ENCODE measurements at regions not wholly inside any gene's neighbourhood (a gene's known extent, or its start where the extent isn't known, plus 50 kb on each side); places are given as distances from the start of the nearest gene placed in this dataset.

DNA sequence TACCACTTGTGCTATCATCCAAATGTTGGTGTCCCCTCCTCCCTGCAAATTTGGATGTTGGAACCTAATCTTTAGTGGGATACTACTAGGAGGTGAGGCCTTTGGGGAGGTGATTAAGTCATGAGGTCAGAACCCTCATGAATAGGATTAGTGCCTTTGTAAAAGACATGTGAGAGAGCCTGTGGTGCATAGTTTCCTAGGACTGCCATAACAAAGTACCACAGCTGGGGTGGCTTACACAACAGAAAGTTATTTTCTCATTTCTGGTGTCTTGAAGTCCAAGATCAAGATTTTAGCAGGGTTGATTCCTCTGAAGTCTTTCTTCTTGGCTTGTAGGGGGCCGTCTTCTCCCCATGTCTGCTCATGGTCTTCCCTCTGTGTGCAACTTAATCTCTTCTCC lies 562.6 kb upstream of the ARGLU1 start:
- DNase-seq: no peak

DNA sequence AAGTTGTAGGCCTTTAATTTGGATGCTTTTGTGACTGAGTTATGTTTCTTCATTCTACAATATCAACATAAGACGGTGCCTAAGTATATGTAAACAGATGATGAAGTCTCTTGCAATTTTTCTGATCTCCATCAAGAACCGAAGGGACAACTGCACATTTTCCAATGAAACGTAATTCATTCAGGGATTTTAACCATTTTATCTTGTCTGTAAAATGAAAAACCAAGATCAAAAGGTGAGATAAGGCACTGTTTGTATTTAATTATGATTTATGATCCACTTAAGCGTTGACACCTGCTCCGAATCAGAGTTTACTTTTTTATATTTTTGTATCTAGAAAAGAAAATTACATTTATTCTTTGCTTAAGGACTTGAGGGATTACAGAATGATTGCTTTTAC lies 556.8 kb upstream of the ARGLU1 start:
- no peak for DNase-seq

DNA sequence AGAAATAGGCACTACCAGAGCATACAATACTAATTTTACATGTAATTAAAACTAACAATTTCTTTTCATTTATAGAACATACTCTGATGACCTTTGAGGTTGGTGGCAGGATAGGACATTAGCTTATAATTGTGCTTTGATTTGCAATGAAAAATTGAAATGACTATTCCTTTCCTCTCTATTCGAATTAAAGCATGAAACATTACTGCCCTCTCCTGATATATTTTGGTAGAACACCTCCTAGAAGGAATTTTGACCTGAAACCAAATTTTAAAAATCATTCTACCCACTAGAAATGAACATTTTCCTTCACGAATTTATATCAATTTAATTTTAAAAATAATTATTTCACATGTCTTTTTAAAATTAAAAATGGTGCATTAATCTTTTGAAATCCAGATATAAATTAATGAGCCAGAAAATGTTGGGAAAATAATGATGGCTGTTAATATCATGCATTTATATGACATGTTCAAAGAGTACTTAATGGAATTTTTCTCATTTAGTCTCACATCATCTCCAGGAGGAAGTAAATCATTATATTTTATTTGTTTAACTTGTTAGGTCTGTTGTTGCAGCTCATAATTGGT lies 556.3 kb upstream of the ARGLU1 start:
- DNase-seq: peak; percentile 3

DNA sequence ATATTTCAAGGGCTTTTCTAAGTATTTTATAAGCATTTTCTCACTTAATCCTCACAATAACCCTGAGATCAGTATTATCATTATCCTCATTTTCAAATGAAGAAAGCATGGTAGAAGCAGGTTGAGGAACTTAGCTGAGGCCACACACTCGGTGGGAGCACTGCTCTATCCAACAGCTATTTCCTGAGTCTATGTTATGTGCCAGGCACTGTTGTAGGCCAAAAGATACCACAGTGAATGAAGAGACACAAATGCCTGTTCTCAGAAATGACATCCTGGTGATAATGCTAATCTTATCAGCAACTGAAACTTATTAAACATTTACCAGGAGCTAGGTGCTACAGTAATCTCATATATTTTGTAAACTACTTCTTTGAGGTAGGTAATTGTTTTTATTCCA lies 553.9 kb upstream of the ARGLU1 start:
- DNase-seq: no peak

DNA sequence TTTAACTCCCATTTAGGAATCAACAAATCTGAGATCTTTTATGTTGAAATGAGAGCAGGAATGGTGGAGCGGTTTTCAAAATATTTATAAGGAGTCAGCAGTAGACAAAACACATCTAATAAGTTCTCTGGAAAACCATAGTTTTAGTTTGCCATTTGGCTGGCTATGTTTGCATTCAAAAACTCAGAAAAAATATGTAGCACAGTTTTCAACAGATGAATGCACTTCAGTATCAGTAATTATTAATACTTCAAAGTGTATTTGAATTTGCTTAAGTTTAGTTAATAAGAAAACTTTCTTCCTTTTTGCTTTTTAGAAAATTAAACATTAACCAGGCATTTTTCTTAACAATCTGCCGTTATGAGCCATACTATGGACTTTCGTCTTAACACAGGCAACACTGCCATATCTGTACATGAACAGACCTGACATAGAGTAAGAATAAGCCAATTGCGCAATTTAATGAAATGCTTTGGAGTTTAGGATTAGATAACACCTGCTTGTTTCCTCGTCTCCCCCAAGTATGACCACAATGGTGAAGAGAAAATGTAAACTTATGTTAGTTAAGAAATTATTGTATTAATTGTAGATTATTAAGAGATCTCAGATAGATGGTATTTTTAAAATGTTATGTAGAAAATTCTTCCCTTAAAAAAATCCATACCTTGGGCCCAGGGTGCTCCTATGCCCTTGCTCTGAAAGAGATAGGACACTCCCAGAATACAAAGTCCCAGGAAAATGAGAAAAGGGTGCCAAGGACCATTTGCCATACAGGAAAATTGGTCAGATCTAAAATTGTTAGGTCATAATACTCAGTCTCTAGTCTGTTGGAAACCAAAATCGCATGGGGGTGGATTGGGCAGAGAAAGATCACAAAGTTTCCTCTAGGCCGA lies 552.3 kb upstream of the ARGLU1 start:
- no peak for DNase-seq

DNA sequence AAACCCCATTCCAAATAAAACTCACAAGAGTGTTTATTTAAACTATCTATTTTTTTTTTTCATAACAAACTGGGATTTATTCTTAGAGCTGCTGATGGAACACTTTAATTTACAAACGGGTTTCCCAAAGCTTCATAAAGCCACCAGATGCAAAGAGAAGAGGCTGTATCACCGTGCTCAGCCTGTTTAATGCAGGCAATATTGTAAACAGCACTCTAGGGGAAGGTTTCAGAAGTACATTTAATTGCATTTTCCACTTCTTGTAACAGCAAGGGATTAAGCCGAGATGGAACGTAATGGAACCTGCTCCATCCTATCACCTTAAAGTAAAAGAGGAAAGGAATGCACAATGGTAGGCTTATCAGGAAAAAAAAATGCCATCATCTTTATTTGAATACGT lies 550.6 kb upstream of the ARGLU1 start:
- DNase-seq: peak; percentile 5

DNA sequence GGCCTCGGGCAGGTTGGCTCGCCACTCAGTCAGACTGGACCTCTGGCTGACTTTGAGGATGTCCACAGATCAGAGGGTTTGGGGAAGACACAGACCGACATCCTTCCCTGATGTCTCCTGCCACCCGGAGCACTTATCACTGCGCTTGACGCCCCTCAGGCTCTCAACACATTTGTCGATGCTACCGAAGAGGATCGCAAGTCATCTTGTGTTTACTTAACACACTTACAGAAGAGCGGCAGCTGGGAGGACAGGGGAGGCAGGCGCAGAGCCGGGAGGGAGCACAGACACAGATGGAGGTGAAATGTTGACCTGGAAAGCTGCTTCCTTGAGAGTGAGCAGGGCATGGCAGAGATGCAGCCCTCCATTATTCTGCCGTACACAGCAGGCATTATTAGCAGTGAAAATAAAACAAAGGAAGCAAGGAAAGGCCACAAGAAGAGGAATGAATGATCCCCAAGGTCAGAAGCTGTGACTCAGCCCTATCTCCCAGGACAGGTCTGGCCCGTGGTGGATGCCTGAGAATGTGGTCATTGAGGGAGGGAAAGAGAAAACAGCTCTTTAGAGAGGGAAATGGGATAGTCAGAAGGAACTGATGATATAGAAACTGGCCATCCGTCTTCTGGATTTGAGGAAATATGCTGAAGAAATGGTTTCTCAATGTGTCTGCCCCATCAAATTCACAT lies 549.5 kb upstream of the ARGLU1 start:
- no peak for DNase-seq

DNA sequence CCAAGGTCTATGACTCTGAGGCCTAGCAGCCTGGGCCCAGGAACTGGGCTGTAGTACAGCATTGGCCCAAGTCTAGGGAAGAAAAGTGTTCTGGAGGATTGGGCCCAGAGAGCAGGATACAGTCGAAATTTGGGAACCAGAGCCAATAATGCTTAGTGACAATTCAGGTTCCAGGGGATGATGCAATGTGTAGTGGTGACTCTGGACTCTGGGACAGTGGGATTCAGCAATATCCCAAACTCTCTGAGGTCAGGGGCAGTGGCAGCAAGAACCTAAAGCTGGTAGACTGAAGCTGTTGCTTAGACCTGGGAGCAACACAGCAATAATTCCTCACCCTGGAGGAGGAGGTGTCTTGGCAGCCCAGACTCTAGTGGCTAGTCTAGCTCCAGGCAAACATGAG lies 545.5 kb upstream of the ARGLU1 start:
- no peak for DNase-seq

DNA sequence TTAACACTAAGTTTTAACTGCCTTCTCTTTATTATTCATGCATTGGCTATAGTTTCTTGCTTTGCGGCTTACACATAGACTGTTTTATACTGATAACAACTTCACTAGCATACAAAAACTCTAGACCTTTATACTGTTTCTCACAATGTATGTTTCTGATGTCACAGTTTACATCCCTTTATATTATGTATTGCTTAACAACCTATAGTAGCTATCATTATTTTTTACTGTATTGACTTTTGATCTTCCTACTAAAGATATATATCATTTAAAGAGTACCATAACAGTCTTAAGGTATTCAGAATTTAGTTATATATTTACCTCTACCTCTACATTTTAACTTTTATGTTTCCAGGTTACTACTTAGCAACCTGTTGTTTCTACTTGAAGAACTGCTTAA lies 543.3 kb upstream of the ARGLU1 start:
- no peak for DNase-seq

DNA sequence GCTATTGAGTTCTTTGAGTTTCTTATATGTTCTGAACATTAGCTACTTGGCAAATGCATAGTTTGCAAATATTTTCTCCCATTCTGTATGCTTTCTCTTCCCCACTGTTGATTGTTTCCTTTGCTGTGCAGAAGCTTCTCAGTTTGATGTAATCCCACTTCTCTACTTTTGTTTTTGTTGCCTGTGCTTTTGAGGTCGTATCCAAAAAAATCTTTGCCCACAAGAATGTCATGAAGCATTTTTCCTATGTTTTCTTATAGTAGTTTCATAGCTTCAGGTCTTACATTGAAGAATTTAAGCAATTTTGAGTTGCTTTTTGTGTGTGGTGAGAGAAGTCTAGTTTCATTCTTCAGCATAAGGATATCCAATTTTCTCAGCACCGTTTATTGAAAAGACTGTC lies 536.7 kb upstream of the ARGLU1 start:
- DNase-seq: no peak

DNA sequence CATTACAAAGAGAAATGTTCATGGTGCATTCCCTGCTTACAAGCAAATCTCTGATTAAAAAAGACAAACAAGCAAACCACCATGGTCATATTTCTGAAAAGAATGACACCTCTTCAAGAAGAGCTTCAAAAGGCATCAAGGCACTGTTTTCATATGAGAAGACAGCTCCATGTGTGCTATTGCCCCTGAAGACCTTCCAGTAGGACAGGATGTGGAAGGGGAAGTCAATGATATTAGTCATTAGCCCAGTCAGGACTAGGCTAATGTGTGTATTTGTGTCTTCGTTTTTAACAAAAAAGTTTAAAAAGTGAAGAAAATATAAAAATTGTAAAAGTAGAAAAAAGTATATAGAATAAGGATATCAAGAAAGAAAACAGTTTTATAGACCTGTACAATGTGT lies 534.7 kb upstream of the ARGLU1 start:
- DNase-seq: no peak

DNA sequence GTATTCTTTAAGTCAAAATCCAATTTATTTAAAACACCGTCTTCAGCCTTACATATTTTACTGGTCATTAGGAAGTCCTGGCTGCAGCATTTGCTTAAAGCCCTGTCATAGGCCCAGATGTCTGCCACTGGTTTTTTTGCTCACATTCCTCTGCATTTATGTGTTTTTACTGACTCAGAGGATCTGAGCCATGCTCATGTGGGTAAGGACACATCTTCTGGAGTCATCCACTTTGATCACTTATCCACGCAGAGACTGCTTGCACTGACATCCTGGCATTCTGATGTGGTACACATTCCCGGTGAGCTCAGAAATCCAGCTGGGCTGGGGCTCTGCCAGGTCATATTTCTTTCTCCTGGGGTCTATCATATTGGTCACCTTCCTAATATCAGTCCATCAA lies 531.7 kb upstream of the ARGLU1 start:
- no peak for DNase-seq

DNA sequence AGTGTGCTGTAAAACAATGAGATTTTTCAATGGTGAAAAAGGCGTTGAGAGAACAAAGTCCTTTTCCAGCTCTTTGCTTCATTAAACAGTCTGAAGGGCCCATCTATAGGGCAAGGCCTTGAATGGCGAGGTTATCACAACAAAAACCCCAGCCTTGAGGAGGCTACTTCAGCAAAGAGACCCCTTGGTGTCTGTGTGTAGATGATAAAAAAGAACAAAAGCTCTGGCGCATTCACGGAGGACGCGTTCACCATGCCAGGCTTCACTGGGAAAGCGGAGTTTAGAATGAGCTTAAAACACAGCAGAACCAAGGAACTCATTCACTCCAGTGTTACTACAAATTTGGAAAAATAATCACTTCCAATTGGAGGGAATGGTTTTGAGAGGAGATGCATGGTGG lies 530.0 kb upstream of the ARGLU1 start:
- DNase-seq: no peak

DNA sequence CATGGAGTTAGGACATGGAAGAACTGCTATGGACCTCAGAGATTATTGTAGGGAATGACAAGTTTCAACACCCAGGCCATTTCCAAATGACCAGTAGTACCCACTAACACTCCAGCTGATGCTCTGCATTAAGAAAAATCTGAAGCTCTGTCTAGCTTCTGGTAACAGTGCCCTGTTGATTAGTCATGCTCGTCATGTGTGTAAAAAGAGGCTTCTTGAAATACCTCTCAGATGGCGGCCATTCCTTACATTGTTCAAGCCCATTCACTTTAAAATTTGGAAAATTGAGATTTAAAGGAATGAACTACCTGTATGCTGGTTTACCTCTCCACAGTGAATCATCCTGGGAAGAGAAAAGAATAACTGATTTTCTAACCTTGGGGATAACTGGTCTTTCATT lies 527.9 kb upstream of the ARGLU1 start:
- no peak for DNase-seq

DNA sequence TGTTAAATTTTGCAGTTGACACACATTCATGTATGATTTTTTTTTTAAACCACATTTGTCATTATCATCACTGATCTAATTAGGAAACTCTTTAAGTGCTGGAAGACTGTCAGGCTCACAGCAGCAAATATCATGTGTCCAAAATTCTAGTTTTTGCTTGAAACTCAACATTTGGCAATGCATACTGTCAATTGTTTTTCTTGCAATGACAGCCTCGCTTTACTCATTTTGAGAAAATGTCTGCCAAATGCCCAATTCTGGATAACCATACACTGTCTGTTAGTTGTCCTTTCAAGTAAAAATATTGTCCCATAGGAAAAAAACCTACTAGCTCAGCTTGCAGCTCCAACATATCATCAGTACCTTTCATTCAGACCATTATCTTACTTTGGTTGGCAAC lies 523.9 kb upstream of the ARGLU1 start:
- DNase-seq: no peak

DNA sequence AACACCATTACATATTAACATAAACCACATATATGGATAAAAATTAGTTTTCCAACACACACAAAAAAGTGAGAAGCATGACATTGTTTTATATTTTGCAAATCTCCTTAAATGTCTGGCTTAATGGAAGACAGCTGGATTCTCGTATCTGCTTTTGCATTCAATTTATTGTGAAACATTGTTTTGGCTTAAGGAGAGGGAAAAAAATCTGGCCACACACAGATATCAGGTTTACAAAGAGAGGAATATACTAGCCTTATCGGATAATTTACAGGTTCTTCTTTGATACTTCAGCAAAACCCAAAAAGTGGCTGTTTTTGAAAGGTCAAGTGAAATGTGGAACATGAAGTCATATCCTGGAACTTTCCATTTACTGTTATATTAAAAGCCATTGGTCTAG lies 523.5 kb upstream of the ARGLU1 start:
- DNase-seq: no peak

DNA sequence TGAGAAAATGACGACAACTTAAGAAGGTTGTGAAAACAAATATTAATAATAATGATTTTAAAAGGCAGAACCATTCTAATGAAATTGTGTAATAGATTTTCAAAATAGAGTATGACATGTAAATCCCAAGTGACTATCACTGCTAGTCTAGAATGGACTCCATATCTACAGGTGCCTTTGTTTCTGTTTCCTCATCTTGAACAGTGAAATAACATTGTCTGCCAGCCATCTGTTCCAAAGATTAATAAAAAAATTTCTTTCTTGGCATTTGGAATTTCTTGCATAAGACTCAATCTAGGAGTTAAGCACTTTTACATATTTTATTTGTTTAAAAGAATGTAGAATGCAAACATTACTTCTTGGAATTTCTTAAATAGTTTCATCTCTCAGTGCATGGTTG lies 520.1 kb upstream of the ARGLU1 start:
- DNase-seq: no peak

DNA sequence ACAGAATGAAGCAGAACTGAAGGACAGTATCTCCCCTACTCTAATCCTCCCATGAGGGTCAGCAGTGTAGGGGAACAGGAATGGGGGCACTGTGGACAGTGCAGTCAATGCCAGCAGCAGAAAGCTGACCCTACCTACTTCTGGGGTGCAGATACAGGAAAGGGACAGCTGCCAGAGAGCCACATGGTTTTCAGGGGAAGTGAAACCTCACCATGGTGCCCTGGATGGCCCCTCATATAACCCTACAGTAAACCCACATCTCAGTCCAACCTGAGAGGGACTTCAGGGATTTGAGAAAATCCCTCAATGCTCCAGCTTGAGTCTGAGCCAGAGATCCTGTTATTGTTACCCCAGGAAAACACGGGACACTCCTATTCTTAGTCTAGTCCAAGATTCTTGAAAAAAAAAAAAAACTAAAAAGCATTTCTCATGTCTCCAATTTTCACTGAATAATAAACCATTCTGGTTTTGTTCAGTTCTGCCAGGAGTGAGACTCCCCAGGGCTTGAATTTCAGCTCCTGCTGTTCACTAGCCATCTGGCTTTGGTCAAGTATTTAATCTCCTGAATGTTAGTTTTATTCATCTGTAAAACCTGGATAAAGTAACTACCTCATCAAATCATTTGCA lies 511.6 kb upstream of the ARGLU1 start:
- no peak for DNase-seq

DNA sequence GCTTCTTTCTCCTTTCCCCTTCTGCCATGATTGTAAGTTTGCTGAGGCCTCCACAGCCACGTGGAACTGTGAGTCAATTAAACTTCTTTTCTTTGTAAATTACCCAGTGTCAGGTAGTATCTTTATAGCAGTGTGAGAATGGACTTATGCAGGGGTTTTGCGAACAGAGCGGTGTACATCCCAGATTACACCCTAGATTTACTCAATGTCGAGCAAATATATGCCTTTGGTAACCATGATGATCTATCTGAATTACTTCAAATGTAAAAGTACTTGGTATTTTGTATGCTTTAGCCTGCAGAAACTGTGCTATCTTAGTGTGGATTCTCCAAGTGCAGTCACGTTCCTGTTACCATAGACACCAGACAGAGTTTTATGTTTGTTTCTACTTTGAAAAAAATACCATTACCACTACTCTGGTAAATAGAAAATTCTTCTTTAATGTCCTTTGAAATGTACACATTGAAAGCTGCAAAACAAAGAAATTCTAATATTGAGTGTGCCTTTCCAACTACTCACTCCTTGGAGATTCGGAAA lies 510.4 kb upstream of the ARGLU1 start:
- no peak for DNase-seq

DNA sequence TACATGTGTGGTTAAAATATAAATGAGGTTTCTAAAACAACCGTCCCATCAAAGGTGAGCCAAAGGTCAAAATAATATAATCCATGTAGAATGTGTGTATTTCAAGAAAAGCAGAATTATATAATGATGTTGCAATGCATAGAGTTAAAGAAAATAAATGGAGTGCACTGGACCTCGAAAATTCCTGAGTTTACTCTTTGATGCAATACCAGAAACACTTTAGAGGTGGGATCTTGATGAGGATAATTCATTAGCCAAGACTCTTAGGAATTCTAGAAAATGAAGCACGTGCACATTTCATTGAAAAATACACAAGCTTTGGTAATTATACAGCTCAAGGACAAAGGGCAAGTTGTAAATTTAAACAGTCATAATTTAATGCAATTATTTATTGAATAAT lies 508.9 kb upstream of the ARGLU1 start:
- no peak for DNase-seq

DNA sequence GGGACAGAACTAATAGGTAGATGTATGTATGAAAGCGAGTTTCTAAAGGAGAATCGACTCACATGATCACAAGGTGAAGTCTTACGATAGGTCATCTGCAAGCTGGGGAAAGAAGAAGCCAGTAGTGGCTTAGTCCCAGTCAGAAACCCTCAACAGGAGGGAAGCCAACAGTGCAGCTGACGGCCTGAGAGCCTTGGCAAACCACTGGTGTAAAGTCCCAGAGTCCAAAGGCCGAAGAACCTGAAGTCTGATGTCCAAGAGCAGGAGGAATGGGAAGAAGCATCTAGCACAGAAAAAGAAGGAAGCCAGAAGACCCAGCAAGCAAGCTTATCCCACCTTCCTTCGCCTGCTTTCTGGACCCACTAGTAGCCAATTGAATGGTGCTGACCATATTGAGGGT lies 507.6 kb upstream of the ARGLU1 start:
- DNase-seq: no peak

DNA sequence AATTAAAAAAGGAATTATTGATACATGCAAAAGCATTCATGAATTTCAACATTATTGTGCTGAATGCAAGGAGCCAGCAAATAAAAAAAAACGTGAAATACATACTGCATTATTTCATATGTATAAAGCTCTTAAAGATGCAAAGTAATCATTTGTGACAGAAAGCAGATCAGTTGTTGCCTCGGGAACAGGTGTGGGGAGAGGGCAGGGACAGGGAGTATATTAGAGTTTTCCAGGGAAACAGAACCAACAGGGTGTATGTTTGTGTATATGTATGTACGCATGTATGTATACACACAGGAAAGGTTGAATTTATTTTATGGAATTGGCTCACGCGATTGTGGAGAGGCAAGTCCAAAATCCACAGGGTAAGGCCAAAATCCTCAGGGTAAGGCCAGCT lies 502.9 kb upstream of the ARGLU1 start:
- no peak for DNase-seq

DNA sequence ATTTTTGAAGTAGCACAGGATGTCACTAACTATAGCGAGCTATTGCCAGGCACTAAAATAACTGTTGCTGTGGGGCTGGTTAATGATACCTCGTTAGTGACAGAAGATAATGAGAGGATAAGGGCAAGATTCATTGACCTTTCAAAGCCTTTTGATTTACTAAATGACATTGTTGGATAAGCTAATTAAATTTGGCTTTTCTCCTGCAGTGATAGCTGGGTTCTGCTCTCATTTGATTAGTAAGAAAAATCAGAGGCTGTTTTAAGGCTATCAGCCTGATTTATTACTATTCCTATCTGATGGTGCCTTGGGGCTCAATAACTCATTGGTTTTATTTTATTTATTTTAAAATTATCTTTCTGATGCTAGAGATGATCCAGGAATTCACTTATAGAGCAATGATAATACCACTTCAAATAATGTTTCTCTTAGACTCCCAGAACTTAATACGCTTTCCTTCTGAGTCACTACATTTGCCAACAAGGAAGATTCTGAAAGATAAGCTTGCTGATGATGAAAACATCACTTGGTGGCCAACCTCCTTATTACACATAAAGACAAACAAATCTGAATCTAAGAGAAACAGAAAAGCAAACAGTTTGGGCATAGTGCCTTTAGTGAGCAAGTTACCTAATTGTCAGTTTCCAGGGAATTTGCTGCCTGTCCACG lies 501.3 kb upstream of the ARGLU1 start:
- DNase-seq: no peak
